ENCODE measurements at regions not wholly inside any gene's neighbourhood (a gene's known extent, or its start where the extent isn't known, plus 50 kb on each side); places are given as distances from the start of the nearest gene placed in this dataset.

DNA sequence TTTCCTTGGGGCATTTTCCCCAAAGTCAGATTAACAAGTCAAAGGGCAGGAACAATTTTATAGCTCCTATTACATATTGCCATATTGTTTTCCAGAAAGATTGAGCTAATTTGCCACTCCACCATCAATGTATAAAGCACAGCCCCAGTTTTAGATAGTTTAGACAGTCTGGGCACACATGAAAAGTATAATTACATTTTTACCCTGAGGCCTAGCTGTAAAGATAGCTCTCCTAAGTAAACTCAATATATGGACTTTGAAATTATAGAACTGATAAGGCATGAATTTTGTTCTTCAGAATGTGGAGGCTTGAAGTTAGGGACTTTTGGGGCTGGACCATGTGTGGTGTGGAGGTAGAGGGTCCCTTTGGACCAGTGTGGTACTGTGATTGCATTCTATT, 166.0 kb downstream of the FHIP1A start (continued):
- TF ChIP-seq, protein P1, sequence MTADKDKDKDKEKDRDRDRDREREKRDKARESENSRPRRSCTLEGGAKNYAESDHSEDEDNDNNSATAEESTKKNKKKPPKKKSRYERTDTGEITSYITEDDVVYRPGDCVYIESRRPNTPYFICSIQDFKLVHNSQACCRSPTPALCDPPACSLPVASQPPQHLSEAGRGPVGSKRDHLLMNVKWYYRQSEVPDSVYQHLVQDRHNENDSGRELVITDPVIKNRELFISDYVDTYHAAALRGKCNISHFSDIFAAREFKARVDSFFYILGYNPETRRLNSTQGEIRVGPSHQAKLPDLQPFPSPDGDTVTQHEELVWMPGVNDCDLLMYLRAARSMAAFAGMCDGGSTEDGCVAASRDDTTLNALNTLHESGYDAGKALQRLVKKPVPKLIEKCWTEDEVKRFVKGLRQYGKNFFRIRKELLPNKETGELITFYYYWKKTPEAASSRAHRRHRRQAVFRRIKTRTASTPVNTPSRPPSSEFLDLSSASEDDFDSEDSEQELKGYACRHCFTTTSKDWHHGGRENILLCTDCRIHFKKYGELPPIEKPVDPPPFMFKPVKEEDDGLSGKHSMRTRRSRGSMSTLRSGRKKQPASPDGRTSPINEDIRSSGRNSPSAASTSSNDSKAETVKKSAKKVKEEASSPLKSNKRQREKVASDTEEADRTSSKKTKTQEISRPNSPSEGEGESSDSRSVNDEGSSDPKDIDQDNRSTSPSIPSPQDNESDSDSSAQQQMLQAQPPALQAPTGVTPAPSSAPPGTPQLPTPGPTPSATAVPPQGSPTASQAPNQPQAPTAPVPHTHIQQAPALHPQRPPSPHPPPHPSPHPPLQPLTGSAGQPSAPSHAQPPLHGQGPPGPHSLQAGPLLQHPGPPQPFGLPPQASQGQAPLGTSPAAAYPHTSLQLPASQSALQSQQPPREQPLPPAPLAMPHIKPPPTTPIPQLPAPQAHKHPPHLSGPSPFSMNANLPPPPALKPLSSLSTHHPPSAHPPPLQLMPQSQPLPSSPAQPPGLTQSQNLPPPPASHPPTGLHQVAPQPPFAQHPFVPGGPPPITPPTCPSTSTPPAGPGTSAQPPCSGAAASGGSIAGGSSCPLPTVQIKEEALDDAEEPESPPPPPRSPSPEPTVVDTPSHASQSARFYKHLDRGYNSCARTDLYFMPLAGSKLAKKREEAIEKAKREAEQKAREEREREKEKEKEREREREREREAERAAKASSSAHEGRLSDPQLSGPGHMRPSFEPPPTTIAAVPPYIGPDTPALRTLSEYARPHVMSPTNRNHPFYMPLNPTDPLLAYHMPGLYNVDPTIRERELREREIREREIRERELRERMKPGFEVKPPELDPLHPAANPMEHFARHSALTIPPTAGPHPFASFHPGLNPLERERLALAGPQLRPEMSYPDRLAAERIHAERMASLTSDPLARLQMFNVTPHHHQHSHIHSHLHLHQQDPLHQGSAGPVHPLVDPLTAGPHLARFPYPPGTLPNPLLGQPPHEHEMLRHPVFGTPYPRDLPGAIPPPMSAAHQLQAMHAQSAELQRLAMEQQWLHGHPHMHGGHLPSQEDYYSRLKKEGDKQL (CRISPR knock-in tag; IDR thresholded peaks at IDR 0.05; ENCODE audit: borderline replicate concordance): no peak
- TF ChIP-seq, protein P2, sequence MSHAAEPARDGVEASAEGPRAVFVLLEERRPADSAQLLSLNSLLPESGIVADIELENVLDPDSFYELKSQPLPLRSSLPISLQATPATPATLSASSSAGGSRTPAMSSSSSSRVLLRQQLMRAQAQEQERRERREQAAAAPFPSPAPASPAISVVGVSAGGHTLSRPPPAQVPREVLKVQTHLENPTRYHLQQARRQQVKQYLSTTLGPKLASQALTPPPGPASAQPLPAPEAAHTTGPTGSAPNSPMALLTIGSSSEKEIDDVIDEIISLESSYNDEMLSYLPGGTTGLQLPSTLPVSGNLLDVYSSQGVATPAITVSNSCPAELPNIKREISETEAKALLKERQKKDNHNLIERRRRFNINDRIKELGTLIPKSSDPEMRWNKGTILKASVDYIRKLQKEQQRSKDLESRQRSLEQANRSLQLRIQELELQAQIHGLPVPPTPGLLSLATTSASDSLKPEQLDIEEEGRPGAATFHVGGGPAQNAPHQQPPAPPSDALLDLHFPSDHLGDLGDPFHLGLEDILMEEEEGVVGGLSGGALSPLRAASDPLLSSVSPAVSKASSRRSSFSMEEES (CRISPR knock-in tag; IDR thresholded peaks at IDR 0.05): no peak
- no peak for TF ChIP-seq CREBBP (IDR thresholded peaks at IDR 0.05; ENCODE audit: low read depth, low read length)
- TF ChIP-seq PYGO2 (tag; IDR thresholded peaks at IDR 0.05): no peak
- TF ChIP-seq MCM3 (IDR thresholded peaks at IDR 0.05): no peak
- no peak for TF ChIP-seq GTF2F1 (IDR thresholded peaks at IDR 0.05; ENCODE audit: low read depth, low read length)
- no peak for TF ChIP-seq SPI1 (IDR thresholded peaks at IDR 0.05; ENCODE audit: borderline replicate concordance, low read depth, low read length)
